Occipital lobe (tissue), 1 donor: ENCODE measurements at regions not wholly inside any gene's neighbourhood (a gene's known extent, or its start where the extent isn't known, plus 50 kb on each side); places are given as distances from the start of the nearest gene placed in this dataset.
"Not testable (repeated sequence)": the region's sequence is repeated elsewhere in the genome, so short reads cannot be mapped to it uniquely, and the experiment has no call there.

Experiments used
- DNase-seq: peaks from one replicate; lab custom pipeline; 2025; lab: John Stamatoyannopoulos, UW

- no peak for DNase-seq
Observed at GRCh38 chr20:23152308-23152892, 66.3 kb upstream of the CD93 start.

GRCh38 chr20:23151885-23152284 is 65.8 kb upstream of the CD93 start:
- no peak for DNase-seq

- no peak for DNase-seq
Observed at GRCh38 chr20:23151008-23151703, 65.0 kb upstream of the CD93 start.

GRCh38 chr20:23150304-23151007 is 64.3 kb upstream of the CD93 start:
- no peak for DNase-seq

GRCh38 chr20:23149623-23150279 is 63.6 kb upstream of the CD93 start:
- no peak for DNase-seq

- no peak for DNase-seq
Observed at GRCh38 chr20:23148731-23149570, 62.8 kb upstream of the CD93 start.

GRCh38 chr20:23147964-23148730 is 62.0 kb upstream of the CD93 start:
- no peak for DNase-seq

GRCh38 chr20:23147647-23147963 is 61.5 kb upstream of the CD93 start:
- DNase-seq: no peak

GRCh38 chr20:23146857-23147637 is 60.9 kb upstream of the CD93 start:
- no peak for DNase-seq

GRCh38 chr20:23146181-23146580 is 60.1 kb upstream of the CD93 start:
- DNase-seq: no peak

- no peak for DNase-seq
Observed at GRCh38 chr20:23145281-23145700, 59.2 kb upstream of the CD93 start.

- no peak for DNase-seq
Observed at GRCh38 chr20:23144856-23145255, 58.7 kb upstream of the CD93 start.

GRCh38 chr20:23143986-23144690 is 58.0 kb upstream of the CD93 start:
- no peak for DNase-seq

- DNase-seq: no peak
Observed at GRCh38 chr20:23143098-23143497, 57.0 kb upstream of the CD93 start.

- DNase-seq: no peak
Observed at GRCh38 chr20:23142162-23143050, 56.3 kb upstream of the CD93 start.

- no peak for DNase-seq
Observed at GRCh38 chr20:23141450-23142161, 55.5 kb upstream of the CD93 start.

- no peak for DNase-seq
Observed at GRCh38 chr20:23140991-23141390, 54.9 kb upstream of the CD93 start.

- not testable (repeated sequence) for DNase-seq
Observed at GRCh38 chr20:23139984-23140383, 53.9 kb upstream of the CD93 start.
